SK-N-SH treated with all-trans-retinoic acid at 6 μM for 48 hours (cell line): ENCODE measurements at regions not wholly inside any gene's neighbourhood (a gene's known extent, or its start where the extent isn't known, plus 50 kb on each side); places are given as distances from the start of the nearest gene placed in this dataset.

Source experiments
- ATAC-seq: fragments of 200-7000 bp; cut with Tn5 transposase; 3 replicates; pipeline ENCODE4 v1.9.1; 2020; ENCODE audit warnings: mild to moderate bottlenecking, moderate library complexity
- ARNTL ChIP-seq: fragments of 450-650 bp; formaldehyde crosslinking; IDR thresholded peaks from 2 replicates; pipeline ENCODE4 v1.5.0; 2020; ENCODE audit warnings: low read depth, mild to moderate bottlenecking, moderate library complexity, borderline replicate concordance
- BACH2 ChIP-seq: fragments of 250-450 bp; sonication (Bioruptor Pico); IDR thresholded peaks from 2 replicates; pipeline ENCODE4 v1.9.0; 2021; ENCODE audit warnings: mild to moderate bottlenecking, borderline replicate concordance
- ESRRG ChIP-seq: fragments of 250-450 bp; sonication (Bioruptor Pico); IDR thresholded peaks from 2 replicates; pipeline ENCODE4 v1.6.1; 2021; ENCODE audit warnings: mild to moderate bottlenecking
- OSR1 ChIP-seq: fragments of 250-450 bp; sonication (Bioruptor Pico); IDR thresholded peaks from 2 replicates; pipeline ENCODE4 v1.8.0; 2022; ENCODE audit warnings: moderate library complexity, mild to moderate bottlenecking, inconsistent platforms
- PPARA ChIP-seq: fragments of 250-450 bp; sonication (Bioruptor Pico); IDR thresholded peaks from 2 replicates; pipeline ENCODE4 v1.5.0; 2020; ENCODE audit warnings: mild to moderate bottlenecking, borderline replicate concordance
- TCF4 ChIP-seq: fragments of 250-450 bp; sonication (Bioruptor Pico); IDR thresholded peaks from 2 replicates; pipeline ENCODE4 v1.8.0; 2021; ENCODE audit warnings: mild to moderate bottlenecking, moderate library complexity, borderline replicate concordance
- ZFP3 ChIP-seq: fragments of 250-450 bp; sonication (Bioruptor Pico); IDR thresholded peaks from 2 replicates; pipeline ENCODE4 v1.5.0; 2020; ENCODE audit warnings: mild to moderate bottlenecking, moderate library complexity
- ZFP30 ChIP-seq: fragments of 450-650 bp; formaldehyde crosslinking; IDR thresholded peaks from 2 replicates; pipeline ENCODE4 v1.5.0; 2022; ENCODE audit warnings: mild to moderate bottlenecking, moderate library complexity
- ZNF565 ChIP-seq: fragments of 450-650 bp; formaldehyde crosslinking; conservative IDR thresholded peaks from 2 replicates; pipeline ENCODE4 v1.5.0; 2020; ENCODE audit warnings: low read depth, mild to moderate bottlenecking, moderate library complexity
- ZNF8 ChIP-seq: fragments of 450-650 bp; formaldehyde crosslinking; IDR thresholded peaks from 2 replicates; pipeline ENCODE4 v1.5.0; 2020; ENCODE audit warnings: mild to moderate bottlenecking, moderate library complexity
- TF ChIP-seq, protein P1 (sequence below): fragments of 250-450 bp; sonication (Bioruptor Pico); IDR thresholded peaks from 2 replicates; pipeline ENCODE4 v1.5.0; 2020; ENCODE audit warnings: mild to moderate bottlenecking, moderate library complexity
- TF ChIP-seq, protein P2 (sequence below): fragments of 250-450 bp; sonication (Bioruptor Pico); IDR thresholded peaks from 2 replicates; pipeline ENCODE4 v1.5.1; 2020; ENCODE audit warnings: low read depth, mild to moderate bottlenecking, moderate library complexity
- TF ChIP-seq, protein P3 (sequence below): fragments of 250-450 bp; sonication (Bioruptor Pico); IDR thresholded peaks from 2 replicates; pipeline ENCODE4 v1.8.0; 2021; ENCODE audit warnings: low read depth, mild to moderate bottlenecking, moderate library complexity, borderline replicate concordance
- TF ChIP-seq, protein P4 (sequence below): fragments of 250-450 bp; sonication (Bioruptor Pico); IDR thresholded peaks from 2 replicates; pipeline ENCODE4 v1.8.0; 2020; ENCODE audit warnings: mild to moderate bottlenecking, moderate library complexity, borderline replicate concordance

DNA sequence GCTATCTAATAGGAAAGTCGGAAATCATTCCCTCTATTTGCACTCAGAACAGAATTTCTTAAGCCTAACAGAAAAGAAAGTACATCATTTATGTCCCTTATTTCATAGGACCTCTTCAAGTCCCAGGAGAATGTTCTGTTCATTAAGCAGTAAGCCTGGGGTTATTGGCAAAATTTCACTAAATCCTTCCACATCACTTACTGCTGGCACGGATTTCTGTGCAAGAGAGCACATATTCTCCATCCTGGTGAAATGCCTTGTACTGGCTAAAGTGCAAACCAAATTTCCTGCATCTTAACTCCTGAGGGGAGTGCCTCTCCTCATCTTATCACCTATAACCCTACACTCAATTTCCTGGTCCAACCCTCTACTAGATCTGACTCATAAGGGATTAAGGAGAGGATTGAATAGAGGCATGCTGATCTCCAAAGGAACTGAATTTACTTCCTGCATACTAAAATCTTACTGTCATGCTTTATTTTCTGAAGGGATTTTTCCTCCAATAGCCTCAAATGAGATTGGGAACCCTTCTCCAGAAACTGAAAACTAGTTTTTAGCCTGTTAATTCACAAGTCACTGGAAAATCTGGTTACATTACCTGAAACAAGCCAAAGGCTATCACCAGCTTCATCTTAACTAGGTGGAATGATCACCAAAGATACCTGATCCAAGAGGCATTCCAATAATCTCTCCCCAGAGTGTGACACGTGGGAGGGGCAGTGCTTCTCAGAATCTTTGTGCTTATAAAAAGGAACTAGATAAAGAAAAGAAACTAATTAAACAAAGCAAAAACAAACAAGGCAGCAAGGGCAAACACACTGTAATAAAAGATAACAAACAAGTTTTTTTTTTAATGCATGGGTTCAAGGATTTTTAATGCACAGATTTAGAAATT lies 311.1 kb downstream of the NR4A2 start:
- TF ChIP-seq ZFP3 (CRISPR knock-in tag) (no peak), ESRRG (no peak), ZFP30 (CRISPR knock-in tag) (no peak), BACH2 (CRISPR knock-in tag) (no peak), ZNF8 (CRISPR knock-in tag) (no peak)
- TF ChIP-seq, protein P1, sequence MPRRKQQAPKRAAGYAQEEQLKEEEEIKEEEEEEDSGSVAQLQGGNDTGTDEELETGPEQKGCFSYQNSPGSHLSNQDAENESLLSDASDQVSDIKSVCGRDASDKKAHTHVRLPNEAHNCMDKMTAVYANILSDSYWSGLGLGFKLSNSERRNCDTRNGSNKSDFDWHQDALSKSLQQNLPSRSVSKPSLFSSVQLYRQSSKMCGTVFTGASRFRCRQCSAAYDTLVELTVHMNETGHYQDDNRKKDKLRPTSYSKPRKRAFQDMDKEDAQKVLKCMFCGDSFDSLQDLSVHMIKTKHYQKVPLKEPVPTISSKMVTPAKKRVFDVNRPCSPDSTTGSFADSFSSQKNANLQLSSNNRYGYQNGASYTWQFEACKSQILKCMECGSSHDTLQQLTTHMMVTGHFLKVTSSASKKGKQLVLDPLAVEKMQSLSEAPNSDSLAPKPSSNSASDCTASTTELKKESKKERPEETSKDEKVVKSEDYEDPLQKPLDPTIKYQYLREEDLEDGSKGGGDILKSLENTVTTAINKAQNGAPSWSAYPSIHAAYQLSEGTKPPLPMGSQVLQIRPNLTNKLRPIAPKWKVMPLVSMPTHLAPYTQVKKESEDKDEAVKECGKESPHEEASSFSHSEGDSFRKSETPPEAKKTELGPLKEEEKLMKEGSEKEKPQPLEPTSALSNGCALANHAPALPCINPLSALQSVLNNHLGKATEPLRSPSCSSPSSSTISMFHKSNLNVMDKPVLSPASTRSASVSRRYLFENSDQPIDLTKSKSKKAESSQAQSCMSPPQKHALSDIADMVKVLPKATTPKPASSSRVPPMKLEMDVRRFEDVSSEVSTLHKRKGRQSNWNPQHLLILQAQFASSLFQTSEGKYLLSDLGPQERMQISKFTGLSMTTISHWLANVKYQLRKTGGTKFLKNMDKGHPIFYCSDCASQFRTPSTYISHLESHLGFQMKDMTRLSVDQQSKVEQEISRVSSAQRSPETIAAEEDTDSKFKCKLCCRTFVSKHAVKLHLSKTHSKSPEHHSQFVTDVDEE (CRISPR knock-in tag) = no peak
- TF ChIP-seq, protein P2, sequence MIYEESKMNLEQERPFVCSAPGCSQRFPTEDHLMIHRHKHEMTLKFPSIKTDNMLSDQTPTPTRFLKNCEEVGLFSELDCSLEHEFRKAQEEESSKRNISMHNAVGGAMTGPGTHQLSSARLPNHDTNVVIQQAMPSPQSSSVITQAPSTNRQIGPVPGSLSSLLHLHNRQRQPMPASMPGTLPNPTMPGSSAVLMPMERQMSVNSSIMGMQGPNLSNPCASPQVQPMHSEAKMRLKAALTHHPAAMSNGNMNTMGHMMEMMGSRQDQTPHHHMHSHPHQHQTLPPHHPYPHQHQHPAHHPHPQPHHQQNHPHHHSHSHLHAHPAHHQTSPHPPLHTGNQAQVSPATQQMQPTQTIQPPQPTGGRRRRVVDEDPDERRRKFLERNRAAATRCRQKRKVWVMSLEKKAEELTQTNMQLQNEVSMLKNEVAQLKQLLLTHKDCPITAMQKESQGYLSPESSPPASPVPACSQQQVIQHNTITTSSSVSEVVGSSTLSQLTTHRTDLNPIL = no peak
- TF ChIP-seq, protein P3, sequence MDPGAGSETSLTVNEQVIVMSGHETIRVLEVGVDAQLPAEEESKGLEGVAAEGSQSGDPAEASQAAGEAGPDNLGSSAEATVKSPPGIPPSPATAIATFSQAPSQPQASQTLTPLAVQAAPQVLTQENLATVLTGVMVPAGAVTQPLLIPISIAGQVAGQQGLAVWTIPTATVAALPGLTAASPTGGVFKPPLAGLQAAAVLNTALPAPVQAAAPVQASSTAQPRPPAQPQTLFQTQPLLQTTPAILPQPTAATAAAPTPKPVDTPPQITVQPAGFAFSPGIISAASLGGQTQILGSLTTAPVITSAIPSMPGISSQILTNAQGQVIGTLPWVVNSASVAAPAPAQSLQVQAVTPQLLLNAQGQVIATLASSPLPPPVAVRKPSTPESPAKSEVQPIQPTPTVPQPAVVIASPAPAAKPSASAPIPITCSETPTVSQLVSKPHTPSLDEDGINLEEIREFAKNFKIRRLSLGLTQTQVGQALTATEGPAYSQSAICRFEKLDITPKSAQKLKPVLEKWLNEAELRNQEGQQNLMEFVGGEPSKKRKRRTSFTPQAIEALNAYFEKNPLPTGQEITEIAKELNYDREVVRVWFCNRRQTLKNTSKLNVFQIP = no peak
- TF ChIP-seq, protein P4, sequence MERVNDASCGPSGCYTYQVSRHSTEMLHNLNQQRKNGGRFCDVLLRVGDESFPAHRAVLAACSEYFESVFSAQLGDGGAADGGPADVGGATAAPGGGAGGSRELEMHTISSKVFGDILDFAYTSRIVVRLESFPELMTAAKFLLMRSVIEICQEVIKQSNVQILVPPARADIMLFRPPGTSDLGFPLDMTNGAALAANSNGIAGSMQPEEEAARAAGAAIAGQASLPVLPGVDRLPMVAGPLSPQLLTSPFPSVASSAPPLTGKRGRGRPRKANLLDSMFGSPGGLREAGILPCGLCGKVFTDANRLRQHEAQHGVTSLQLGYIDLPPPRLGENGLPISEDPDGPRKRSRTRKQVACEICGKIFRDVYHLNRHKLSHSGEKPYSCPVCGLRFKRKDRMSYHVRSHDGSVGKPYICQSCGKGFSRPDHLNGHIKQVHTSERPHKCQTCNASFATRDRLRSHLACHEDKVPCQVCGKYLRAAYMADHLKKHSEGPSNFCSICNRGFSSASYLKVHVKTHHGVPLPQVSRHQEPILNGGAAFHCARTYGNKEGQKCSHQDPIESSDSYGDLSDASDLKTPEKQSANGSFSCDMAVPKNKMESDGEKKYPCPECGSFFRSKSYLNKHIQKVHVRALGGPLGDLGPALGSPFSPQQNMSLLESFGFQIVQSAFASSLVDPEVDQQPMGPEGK (CRISPR knock-in tag) = no peak
- TF ChIP-seq, all 23 proteins: peak for 0
- ATAC-seq = no peak

DNA sequence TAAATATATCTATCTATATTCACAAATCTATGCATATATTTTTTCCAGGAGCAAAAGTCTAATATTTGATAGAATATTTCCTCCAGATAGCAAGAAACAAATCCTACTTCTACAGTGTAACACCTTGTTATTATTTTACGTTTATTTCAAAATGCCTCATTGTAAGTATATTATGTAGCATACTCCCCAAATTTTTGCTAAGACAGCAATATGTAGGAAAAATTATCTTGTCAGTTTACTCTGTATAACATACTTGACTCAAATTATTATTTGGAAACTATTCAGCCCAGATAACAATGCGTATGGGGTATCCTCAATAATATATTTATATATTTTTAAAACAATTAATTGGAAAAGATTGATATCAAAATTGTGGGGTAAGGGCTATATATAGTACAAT lies 313.2 kb downstream of the NR4A2 start:
- ATAC-seq = no peak
- TF ChIP-seq TCF4 (no peak), PPARA (no peak), ARNTL (CRISPR knock-in tag) (no peak), BACH2 (CRISPR knock-in tag) (no peak)
- TF ChIP-seq, protein P4 (CRISPR knock-in tag) = no peak

DNA sequence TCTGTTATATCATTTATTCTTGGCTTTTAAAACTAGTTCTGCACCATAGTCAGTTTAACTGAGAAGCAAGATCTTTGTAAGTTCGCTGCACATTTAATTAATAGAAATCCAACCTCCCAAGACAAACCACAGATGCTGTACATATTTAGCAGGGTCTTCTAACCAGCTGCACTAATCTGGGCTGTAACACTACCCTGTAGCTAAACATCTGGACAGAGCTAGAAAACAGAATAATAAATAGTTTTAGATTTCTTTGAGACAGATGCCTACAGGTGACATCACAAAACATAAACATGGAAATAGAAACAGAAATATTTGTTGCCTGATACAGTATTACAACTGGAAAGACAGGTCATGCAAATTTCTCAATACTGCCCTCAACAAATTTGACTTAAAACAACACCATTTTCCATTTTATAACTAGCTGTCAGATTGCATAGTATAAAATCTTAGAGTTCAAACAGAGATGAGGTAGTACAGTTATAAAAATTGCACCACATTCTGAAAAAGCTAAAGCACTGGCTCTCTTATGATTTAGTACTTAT lies 315.1 kb downstream of the NR4A2 start:
- ATAC-seq = no peak

More for the DNA sequence above, 315.1 kb downstream of the NR4A2 start:
- TF ChIP-seq ZFP3 (CRISPR knock-in tag) (no peak), ZNF565 (CRISPR knock-in tag) (no peak), OSR1 (CRISPR knock-in tag) (no peak)
- TF ChIP-seq, protein P1 (CRISPR knock-in tag) = no peak
